HG03565 (cell line): ENCODE measurements at regions not wholly inside any gene's neighbourhood (a gene's known extent, or its start where the extent isn't known, plus 50 kb on each side); places are given as distances from the start of the nearest gene placed in this dataset.

Experiments used
- ATAC-seq: cut with Tn5 transposase; IDR thresholded peaks from one replicate; pipeline ENCODE4 v1.9.1; 2021; ENCODE audit warnings: mild to moderate bottlenecking, moderate library complexity; ENCODE audit not compliant: unreplicated experiment

- no peak for ATAC-seq
These were observed 472.6 kb downstream of the SNAPC1 start for GRCh38 chr14:62234849-62235248.

- no peak for ATAC-seq
These were observed 482.0 kb downstream of the SNAPC1 start for GRCh38 chr14:62244221-62244620.

GRCh38 chr14:62247266-62247665 is 485.0 kb downstream of the SNAPC1 start:
- ATAC-seq = no peak

GRCh38 chr14:62251237-62251636 is 489.0 kb downstream of the SNAPC1 start:
- no peak for ATAC-seq

- no peak for ATAC-seq
These were observed 491.0 kb downstream of the SNAPC1 start for GRCh38 chr14:62253171-62253570.

- no peak for ATAC-seq
These were observed 491.7 kb downstream of the SNAPC1 start for GRCh38 chr14:62253911-62254310.

DNA sequence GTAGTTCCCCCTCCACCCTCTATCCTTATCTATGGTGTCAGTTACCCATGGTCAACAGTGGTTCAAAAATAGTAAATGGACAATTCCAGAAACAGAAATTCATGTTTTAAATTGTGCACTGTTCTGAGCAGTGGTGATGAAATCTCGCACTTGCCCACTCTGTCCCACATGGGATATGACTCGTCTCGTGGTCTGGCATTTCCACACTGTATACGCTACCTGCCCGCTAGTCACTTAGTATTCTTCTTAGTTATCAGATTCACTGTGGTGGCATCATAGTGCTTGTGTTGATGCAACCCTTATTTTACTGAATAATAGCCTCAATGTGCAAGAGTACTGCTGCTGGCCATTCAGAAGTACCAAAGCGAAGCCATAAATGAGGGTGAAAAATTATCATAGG is 507.0 kb downstream of the SNAPC1 start:
- ATAC-seq = no peak

DNA sequence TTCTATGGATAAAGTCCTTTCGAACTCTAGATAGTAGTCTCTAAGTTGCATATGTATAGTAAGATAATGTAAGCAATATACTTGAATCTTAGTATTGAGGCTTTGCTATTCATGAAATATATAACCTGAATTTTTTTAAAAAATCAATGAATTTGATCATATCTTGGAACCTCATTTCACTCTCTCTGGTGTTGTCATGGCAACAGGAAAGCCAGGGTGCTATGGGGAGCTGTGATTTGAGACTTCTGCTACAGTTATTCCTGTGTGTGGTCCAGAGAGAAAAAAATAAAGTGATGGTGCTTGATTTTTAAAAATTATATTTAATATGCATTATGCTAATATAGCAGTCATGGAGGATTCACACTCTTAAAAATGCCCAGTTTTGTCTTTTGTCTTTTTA is 508.0 kb downstream of the SNAPC1 start:
- ATAC-seq = no peak

DNA sequence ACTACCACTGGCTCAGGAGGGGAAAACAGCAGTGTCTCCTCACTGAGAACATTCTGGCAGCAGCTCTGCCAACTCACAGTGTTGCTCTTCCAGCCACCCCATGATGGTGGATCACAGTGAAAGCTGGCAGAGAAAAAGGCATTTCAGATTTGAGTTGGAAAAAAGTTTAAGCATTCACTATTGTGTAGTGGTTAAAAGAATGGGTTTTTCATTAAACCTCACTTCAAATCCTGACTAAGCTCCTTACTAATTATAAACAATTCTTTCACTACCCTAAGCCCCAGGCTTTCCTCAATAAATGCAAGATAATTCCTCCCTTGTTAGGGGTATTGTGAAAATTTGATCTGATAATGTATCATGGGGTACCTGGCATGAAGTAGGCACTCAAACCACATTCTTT is 518.1 kb downstream of the SNAPC1 start:
- ATAC-seq = no peak

GRCh38 chr14:62283837-62284236 is 521.6 kb downstream of the SNAPC1 start:
- no peak for ATAC-seq

- ATAC-seq = no peak
These were observed 527.3 kb downstream of the SNAPC1 start for GRCh38 chr14:62289471-62289870.

DNA sequence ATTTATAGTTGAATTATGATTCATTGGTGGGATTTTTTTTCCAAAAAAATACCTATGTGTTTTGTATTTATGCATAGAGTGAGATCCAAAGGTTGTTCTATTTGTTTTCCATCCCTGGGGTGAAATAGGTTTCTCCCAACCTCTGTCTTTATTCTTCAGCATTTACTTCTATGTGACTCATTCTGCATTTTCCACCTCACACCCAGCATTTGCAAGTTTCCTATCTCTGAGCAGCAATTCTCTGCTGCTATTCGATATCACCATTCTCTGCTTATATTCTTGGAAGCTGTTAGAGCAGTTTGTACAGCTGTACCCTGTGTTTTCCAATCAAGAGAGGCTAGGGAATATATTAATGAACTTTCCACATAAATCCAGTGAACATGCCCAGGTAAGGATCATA is 538.9 kb downstream of the SNAPC1 start:
- no peak for ATAC-seq

DNA sequence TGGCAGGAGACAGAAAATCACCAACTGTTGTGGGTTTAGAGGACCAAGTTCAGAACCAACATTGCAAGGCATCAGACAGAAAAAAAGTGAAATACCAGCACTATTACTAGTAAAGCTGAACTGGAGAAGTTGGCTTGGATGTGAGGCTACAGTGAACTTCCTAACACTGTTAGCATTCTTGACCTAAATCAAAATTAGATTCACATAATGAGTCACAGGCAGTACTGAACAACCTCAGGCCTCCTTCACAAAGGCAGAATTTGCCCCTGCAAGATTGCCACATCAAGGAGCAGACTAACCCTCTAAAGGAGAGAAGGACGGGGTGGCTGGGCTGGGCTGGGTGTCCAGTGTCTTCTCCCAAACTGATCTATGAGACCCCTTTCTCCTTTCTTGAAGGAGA is 539.7 kb downstream of the SNAPC1 start:
- no peak for ATAC-seq

DNA sequence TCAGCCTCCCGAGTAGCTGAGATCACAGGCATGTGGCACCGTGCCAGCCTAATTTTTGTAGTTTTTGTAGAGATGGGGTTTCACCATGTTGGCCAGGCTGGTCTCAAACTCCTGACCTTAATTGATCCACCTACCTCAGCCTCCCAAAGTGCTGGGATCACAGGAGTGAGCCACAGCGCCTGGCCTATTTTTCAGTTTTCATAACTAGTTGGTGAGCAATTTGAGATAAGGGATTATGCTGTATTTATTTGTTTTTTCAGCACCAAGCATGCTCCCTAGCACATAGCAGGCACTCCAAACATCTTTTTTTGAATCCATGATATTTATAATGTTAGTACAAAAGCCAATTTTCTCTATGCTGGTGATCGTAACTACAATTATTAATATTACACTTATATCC is 541.2 kb downstream of the SNAPC1 start:
- ATAC-seq = no peak

GRCh38 chr14:62304257-62304656 is 542.0 kb downstream of the SNAPC1 start:
- ATAC-seq = no peak

GRCh38 chr14:62307844-62308243 is 545.6 kb downstream of the SNAPC1 start:
- no peak for ATAC-seq

GRCh38 chr14:62308316-62308715 is 546.1 kb downstream of the SNAPC1 start:
- ATAC-seq = no peak

- ATAC-seq = no peak
These were observed 546.7 kb downstream of the SNAPC1 start for GRCh38 chr14:62308891-62309290.

DNA sequence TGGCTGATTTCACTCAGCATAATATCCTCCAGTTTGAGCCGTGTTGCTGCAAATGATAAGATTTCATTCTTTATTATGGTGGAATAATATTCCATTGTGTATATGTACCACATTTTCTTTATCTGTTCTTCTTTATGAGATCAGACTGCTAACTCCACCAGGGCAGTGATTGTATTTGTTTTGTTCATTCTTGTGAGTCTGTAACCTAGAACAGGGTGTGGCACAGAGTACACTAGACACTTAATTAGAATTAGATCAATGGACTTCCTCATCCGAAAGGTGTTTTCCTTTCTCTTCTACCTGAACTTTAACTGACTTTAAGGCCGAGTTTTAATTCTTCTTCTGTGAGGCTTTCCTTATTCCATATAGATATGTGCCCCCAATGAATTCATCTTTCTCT is 551.0 kb downstream of the SNAPC1 start:
- ATAC-seq = no peak

DNA sequence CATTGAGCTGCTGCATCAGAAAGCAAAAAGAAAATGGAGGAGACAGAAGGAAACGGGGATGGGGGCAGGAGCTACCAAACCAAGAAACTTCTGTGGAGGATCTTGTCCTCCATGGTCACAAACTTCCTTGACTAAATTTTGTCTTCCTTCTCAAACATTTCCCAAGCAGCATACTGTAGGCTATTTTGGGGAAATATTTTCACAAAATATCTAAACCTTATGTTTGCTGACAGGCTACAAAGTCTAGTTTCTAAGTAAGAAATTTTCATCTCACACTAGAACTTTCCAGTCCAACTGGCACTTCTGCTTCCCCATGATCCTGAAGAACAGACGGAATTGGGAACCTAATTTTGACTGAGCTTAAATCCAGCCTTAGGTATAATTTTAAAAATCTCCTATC is 552.0 kb downstream of the SNAPC1 start:
- no peak for ATAC-seq

DNA sequence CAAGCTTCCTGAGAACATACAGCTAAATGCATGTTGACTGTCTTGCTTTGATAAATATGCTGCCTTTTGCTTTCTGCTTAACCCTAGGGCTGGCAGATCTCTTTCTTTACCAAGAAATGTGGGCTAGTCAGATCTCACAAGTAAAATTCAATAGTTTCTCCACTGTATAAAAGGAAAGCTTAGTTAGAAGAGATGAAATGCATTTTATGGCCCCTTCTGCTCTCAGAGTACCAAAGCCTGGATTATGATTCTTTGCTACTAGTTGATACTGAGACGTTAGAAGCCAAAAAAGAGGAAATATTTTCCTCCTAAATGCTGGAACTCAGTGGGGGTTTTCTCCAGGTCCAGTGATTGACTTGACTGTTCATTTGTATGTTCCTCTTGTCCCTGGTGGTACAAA is 552.7 kb downstream of the SNAPC1 start:
- no peak for ATAC-seq

DNA sequence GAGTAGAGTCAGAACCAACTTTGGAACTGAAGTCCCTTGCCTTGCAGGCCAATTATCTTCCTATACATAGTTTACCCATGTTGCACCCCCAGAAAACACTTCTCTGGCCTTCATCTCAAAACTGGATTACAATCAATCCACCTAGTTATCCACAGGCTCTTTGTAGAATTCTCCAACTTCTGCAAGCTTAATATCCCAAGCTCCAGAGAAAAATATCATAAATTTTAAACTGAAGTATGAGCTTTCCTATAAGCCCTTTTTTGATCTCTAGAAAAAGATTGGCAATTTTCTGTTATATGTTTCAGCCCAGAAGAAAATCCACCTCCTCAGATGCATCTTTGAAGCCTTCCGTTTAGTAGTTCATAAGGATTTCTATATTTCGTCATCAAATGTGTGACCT is 553.4 kb downstream of the SNAPC1 start:
- ATAC-seq = no peak

DNA sequence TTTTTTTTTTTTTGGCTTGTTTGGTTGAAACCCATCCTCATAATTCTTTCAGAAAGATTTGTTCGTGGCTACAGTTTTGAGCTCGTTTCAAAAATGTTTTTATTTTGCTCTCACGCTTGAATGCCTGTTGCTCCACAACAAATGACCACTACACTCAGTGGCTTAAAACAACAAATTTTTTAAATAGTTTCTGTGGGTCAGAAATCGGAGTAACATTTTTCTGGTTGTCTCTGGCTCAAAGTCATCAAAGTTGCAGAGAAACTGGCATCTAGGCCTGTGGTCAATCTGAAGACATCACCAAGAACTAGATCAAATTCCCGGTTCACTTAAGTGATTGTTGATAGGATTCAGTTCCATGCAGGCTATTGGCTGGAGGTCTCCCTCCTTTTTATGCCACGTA is 560.0 kb downstream of the SNAPC1 start:
- no peak for ATAC-seq

- no peak for ATAC-seq
These were observed 567.2 kb downstream of the SNAPC1 start for GRCh38 chr14:62329427-62329826.
